A172 (cell line): ENCODE measurements at regions not wholly inside any gene's neighbourhood (a gene's known extent, or its start where the extent isn't known, plus 50 kb on each side); places are given as distances from the start of the nearest gene placed in this dataset.
"Not testable (repeated sequence)": the region's sequence is repeated elsewhere in the genome, so short reads cannot be mapped to it uniquely, and the experiment has no call there.

Experiments
- DNase-seq: peaks from one replicate; pipeline ENCODE4 v3.0.0-alpha.2; 2015; ENCODE audit warnings: low spot score

- DNase-seq, result no peak
Measured at GRCh38 chr3:135556174-135556573, 409.4 kb upstream of the PPP2R3A start.

- DNase-seq, result no peak
Measured at GRCh38 chr3:135558150-135558783, 407.3 kb upstream of the PPP2R3A start.

GRCh38 chr3:135558906-135559305 is 406.6 kb upstream of the PPP2R3A start:
- no peak for DNase-seq

DNA sequence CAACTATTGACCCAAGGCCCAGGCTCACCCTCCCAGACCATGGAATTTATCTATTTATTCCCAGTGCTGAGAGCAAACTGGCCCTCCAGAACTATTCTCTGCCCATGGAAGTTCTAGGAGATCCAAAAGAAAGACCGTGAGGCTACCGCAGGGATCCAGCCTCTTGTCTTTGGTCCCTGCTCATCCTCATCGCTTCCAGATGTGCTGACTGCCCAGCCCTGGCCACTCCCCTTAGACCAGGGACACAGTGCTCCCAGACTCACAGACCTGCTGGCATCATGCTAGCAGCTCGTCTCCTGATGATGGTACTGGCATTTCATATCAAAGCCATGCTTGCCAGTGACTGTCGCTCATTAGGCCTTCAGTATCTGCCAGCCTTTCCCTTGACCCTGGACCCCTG is 405.7 kb upstream of the PPP2R3A start:
- no peak for DNase-seq

- DNase-seq, result no peak
Measured at GRCh38 chr3:135560847-135561246, 404.7 kb upstream of the PPP2R3A start.

GRCh38 chr3:135564696-135565095 is 400.8 kb upstream of the PPP2R3A start:
- DNase-seq, result no peak

DNA sequence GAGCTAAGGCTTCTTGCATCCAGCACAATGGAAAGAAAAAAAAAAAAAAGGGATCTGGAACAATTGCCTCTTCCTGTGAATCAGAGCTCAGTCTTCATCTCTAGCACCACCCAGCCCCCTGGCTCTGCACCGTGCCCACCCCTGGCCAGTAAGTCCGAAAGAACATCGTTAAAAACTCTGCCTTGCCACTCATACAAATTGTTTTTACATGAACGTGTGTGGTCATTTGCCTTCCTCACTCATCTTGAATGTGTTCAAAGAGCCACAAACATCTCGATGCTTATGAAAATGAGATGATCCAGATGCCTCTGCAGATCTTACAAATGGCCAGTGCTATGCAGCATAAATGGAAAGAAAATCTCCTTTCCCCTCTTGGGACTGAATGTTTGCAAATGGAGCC is 400.0 kb upstream of the PPP2R3A start:
- DNase-seq, result no peak

DNA sequence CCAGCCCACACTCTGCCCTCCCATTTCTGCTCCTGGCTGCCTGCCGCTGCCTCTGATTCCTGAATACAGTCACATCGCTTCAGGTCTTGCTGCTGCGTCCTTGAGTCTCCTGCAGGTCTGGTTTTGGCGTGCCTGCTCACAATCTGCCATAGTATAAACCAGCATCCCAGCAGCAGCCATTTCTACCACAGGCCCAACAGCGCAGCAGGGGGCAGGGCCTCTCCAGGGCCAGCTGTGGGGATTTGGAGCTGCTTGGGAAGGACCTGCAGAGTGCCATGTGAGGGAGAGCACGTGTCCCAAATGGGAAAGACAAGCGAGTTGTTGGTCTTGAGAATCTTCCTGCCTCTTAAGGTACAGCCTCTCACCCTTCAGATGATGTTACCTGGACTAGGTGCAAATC is 398.3 kb upstream of the PPP2R3A start:
- no peak for DNase-seq

GRCh38 chr3:135576751-135577150 is 388.8 kb upstream of the PPP2R3A start:
- DNase-seq, result no peak

- DNase-seq, result no peak
Measured at GRCh38 chr3:135581806-135582205, 383.7 kb upstream of the PPP2R3A start.

- no peak for DNase-seq
Measured at GRCh38 chr3:135582800-135583199, 382.7 kb upstream of the PPP2R3A start.

DNA sequence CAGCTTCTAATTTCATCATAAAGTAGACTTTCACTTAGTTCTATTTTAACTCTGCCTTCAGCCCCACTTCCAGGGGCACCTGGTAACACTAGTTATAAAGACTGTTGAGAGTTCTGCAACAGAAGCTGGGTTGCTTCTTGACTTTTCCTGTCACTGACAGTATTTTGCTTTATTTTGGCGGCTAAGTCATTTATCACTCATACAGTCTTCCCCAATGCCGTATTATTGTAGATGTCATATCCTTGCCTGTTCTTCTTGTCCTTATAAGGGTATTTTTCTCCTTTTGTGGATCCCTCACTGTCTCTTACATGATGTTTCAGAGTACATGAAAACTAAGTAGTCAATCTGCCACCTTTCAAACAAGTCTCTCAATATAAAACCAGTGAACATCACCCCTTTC is 369.0 kb upstream of the PPP2R3A start:
- DNase-seq, result no peak

- DNase-seq, result no peak
Measured at GRCh38 chr3:135597855-135598254, 367.7 kb upstream of the PPP2R3A start.

DNA sequence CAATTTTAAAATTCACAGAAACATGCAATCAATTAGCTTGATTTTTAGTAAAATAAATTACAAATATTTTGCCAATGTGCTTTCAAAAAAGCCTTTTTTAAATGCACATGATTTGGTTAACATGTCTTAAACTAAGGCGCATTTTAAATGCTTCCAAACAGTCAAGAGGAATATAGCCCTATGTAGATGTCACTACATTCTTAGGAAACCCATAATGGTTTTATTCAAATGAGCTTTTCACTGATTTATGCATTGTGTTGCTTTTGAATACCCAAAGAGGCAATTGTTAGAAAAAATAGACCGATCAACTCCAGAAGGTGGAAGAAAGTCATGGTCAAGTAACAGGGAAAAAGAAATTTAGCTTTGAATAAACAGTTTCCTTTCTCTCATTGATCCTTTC is 366.9 kb upstream of the PPP2R3A start:
- DNase-seq, result no peak

GRCh38 chr3:135604512-135604911 is 361.0 kb upstream of the PPP2R3A start:
- not testable (repeated sequence) for DNase-seq

DNA sequence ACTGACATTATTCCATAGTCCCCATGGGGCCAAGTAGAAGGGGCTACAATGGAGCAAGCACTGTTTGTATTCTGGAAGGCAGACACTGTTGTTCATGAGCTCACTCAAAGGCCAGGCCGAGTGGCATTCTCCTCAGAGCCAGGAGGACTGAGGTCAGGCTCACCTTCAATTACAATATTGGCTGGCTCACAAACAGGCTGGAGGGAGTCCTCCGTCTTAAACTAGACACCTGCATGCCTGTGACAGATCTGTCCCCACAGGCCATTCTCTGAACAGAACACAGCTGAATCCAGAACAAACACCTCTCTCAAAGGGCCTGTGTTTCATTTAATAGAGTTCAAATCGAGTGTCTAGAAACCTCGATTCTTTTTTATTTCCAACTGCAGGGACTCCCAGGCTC is 347.4 kb upstream of the PPP2R3A start:
- no peak for DNase-seq

DNA sequence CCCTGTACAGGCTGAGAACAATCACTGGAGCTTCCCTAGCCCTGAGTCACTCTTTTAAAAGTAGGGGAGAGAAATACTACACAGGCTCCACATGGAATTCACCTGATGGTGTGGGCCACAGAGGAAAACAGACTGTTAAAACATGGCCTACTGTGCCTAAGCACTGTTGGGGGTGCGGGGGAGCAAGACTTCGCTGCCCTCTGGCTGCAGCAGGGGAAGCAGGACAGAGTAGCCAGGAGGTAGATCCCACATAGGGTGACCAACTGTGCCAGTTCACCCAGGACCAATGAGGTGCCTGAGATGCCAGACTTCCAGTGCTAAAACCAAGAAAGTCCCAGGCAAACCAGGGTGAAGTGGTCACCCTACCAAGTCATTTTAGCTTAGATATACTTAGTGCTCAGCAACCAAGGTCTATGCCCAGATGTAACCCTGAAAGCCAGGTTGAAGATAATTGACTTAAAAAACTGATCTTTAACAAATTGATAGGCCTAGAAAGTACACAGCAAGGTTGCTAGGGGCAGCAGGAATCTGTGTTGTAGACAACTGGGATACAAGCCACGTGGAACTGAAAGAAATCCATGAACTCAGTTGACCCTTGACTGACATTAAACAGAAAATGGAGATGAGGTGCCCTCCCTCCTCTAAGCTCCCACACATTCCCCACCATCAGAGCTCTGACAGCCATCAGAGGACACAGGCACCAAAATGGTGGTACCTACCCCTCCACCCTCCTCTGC is 344.2 kb upstream of the PPP2R3A start:
- DNase-seq, result no peak

DNA sequence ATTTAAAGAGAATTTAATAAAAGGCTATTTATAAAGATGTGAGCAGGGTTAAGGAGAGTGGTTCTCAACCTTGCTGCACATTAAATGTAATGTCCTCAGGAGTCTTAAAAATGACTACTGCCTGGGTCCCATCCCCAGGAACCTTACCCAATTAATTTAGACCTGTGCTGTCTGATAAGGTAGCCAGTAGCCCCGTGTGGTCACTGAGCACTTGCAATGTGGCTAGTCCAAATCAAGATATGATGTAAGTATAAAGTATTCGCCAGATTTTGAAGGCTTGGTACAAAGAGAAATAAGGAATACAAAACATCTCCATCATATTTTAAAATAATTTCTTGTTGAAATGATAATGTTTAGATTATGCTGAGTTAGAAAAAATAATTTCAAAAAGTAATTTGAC is 343.3 kb upstream of the PPP2R3A start:
- DNase-seq, result no peak

- DNase-seq, result no peak
Measured at GRCh38 chr3:135622656-135623055, 342.9 kb upstream of the PPP2R3A start.

- no peak for DNase-seq
Measured at GRCh38 chr3:135623558-135623957, 342.0 kb upstream of the PPP2R3A start.

DNA sequence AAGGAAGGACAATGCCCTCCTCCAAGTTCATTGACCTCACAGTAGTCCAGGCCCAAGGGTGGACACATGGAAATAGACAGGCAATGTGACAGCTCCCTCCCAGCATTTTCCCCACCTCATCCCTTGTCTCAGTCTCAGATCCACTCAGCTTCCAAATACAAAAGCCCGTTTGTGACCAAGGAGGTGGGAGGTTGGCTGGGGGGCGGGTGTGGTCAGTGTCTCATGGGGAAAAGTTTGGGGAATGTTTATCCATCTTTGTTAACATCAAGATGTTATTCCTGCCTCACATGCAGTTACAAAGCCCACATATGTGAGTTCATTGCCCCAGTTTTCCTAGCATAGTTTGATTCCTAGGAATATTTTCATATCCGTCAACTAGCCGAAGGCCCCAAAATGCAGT is 338.5 kb upstream of the PPP2R3A start:
- DNase-seq, result no peak

DNA sequence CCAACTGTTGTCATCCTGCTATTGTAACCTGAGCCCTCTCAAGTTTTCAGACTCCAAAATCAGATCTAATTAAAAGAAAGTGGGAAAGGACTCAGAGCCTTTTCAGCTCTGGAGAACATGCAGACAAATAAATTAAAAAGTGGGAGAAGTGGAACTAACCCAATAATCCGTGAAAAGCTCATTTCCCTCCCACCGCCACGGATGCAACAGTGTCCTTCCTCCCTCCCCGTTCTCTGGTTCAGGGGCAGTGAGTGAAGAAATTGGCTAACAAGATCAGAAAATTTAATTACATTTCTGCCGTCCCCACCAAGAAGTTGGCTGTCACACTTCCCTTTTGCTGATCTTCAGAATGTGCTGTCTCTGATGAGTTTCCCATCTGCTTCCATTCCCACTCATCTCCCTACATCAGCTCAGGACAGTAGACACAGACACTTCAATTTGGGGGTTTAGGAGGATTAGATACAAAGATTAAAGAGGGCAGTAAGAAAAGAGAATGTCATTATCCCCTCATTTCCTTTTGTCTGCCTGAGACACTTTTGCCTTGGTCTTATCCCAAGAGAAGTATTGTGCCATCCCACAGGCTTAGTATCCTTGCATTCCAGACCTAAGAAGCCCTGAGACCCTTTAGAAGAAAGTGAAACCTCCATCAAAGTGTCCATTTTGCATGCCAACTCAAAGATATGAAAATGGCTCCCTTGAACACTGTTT is 335.7 kb upstream of the PPP2R3A start:
- no peak for DNase-seq

DNA sequence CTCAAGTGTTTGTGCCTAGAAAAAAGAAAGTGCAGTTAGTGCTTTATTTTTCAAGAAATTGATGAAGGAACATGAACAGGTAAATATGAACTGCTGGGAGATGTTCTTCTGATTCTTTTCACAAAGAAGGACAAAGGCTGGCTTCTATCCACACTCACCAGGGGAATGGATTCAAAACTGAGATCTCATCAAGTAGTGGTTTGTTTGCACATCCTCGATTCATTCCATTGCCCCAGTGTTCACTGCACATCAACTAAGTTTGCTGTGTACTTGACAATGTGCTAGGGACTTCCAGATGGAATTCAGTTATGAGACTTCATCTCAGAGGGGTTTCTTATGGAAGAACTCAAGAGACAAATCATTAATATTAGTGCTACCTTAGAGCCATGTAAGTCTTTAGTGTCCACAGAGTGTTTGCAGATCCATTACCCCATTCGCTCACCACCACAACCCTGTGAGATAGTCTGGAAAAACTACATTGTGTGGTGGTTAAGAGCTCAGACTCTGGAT is 332.9 kb upstream of the PPP2R3A start:
- no peak for DNase-seq
